B cell (primary cell): ENCODE measurements at regions not wholly inside any gene's neighbourhood (a gene's known extent, or its start where the extent isn't known, plus 50 kb on each side); places are given as distances from the start of the nearest gene placed in this dataset.

Source experiments
- ATAC-seq: fragments of 200-7000 bp; cut with Tn5 transposase; one replicate; pipeline ENCODE4 v1.10.0; 2021; ENCODE audit warnings: low read depth, mild to moderate bottlenecking, moderate number of reproducible peaks, moderate library complexity
- CTCF ChIA-PET: fragments of 350-600 bp; sonication (Branson Sonifier 250); formaldehyde crosslinking; loops from one replicate; lab custom pipeline; 2021; ENCODE audit warnings: antibody characterized with exemption, inconsistent platforms; lab: Charles Lee
- POLR2A ChIA-PET: fragments of 350-600 bp; sonication (Branson Sonifier 250); formaldehyde crosslinking; loops from one replicate; lab custom pipeline; 2021; ENCODE audit warnings: antibody characterized with exemption; lab: Charles Lee
- DNase-seq: peaks from one replicate; pipeline ENCODE4 v3.0.0; 2013
- H2AFZ ChIP-seq: 2 replicates; pipeline ENCODE4 v1.6.1; 2012; ENCODE audit warnings: mild to moderate bottlenecking, low read depth, low read length; ENCODE audit not compliant: insufficient read depth, poor library complexity, severe bottlenecking
- H3K27ac ChIP-seq, 2 donors: 1 replicate in 1 of 2; 2 replicates in 1 of 2; pipeline ENCODE4 v1.5.1; 2012 to 2013; ENCODE audit warnings: low read length in 2 of 2, mild to moderate bottlenecking in 2 of 2, moderate library complexity in 1 of 2
- H3K27me3 ChIP-seq, 4 experiments: fragments of 200-600 bp in 1 of 4; sonication (generic) in 1 of 4; replicated peaks in 1 of 4; 1 replicate in 2 of 4; 2 replicates in 2 of 4; pipeline versions ENCODE4 v1.6.1 to v1.7.0; 2013 to 2016; ENCODE audit warnings: low read length in 3 of 4, mild to moderate bottlenecking in 2 of 4, mixed read lengths in 1 of 4, moderate library complexity in 1 of 4; ENCODE audit not compliant: insufficient read depth in 4 of 4, control insufficient read depth in 3 of 4; ENCODE audit errors: control extremely low read depth in 1 of 4
- H3K36me3 ChIP-seq, 2 experiments: replicated peaks in 1 of 2; 1 replicate in 1 of 2; 2 replicates in 1 of 2; pipeline versions ENCODE4 v1.6.1 to v1.7.1; 2013; ENCODE audit warnings: low read length in 1 of 2; ENCODE audit not compliant: insufficient read depth in 2 of 2, control insufficient read depth in 1 of 2; ENCODE audit errors: control extremely low read depth in 1 of 2, extremely low read depth in 1 of 2
- H3K4me1 ChIP-seq, 2 donors: fragments of 200-600 bp in 1 of 2; sonication (generic) in 1 of 2; 1 replicate in 1 of 2; 2 replicates in 1 of 2; pipeline versions ENCODE4 v1.5.1 to v1.6.1; 2013 to 2017; ENCODE audit warnings: low read length in 2 of 2; ENCODE audit not compliant: control insufficient read depth in 2 of 2, insufficient read depth in 2 of 2
- H3K4me2 ChIP-seq: replicated peaks from 2 replicates; pipeline ENCODE3; 2012; ENCODE audit warnings: mild to moderate bottlenecking, low read depth, low read length; ENCODE audit not compliant: poor library complexity, severe bottlenecking
- H3K4me3 ChIP-seq, 5 experiments: fragments of 200-600 bp in 1 of 5; sonication (generic) in 1 of 5; 1 replicate in 3 of 5; 2 replicates in 2 of 5; pipeline versions ENCODE4 v1.5.1 to v1.7.0; 2011 to 2016; ENCODE audit warnings: low read length in 4 of 5, mild to moderate bottlenecking in 4 of 5, low read depth in 2 of 5, control low read depth in 1 of 5, moderate library complexity in 1 of 5; ENCODE audit not compliant: insufficient read depth in 1 of 5; ENCODE audit errors: control extremely low read depth in 1 of 5, extremely low read depth in 1 of 5
- H3K79me2 ChIP-seq: fragments of 200-600 bp; sonication (generic); one replicate; pipeline ENCODE4 v1.6.0; 2016; ENCODE audit warnings: low read length; ENCODE audit not compliant: control insufficient read depth, insufficient read depth
- H3K9ac ChIP-seq: fragments of 200-600 bp; sonication (generic); 2 replicates; pipeline ENCODE4 v1.6.1; 2017; ENCODE audit warnings: mild to moderate bottlenecking, low read length, moderate library complexity
- H3K9me3 ChIP-seq, 3 donors: one replicate each; pipeline versions ENCODE4 v1.6.1 to v1.7.1; 2013; ENCODE audit warnings: low read length in 2 of 3; ENCODE audit not compliant: control insufficient read depth in 2 of 3, insufficient read depth in 1 of 3; ENCODE audit errors: control extremely low read depth in 1 of 3
- H4K20me1 ChIP-seq: 2 replicates; pipeline ENCODE4 v1.6.0; 2012; ENCODE audit warnings: mild to moderate bottlenecking, low read length; ENCODE audit not compliant: insufficient read depth, control insufficient read depth, poor library complexity, severe bottlenecking
- H3K27ac Mint-ChIP-seq: one replicate; pipeline ENCODE4 v1.8.0; 2021; ENCODE audit warnings: mixed read lengths
- H3K27me3 Mint-ChIP-seq: one replicate; pipeline ENCODE4 v1.8.0; 2021; ENCODE audit warnings: mixed read lengths
- H3K4me1 Mint-ChIP-seq: one replicate; pipeline ENCODE4 v1.8.0; 2021; ENCODE audit warnings: mixed read lengths
- H3K4me3 Mint-ChIP-seq: one replicate; pipeline ENCODE4 v1.8.0; 2021; ENCODE audit warnings: mixed read lengths
- H3K9me3 Mint-ChIP-seq: one replicate; pipeline ENCODE4 v1.8.0; 2022; ENCODE audit warnings: mixed read lengths; ENCODE audit not compliant: insufficient read depth
- EZH2 ChIP-seq: IDR thresholded peaks from 2 replicates; pipeline ENCODE4 v1.6.1; 2012; ENCODE audit warnings: borderline replicate concordance, low read depth, mild to moderate bottlenecking, moderate library complexity, low read length; ENCODE audit not compliant: insufficient read depth, poor library complexity, severe bottlenecking
- WGBS: methylation state at CpG from one replicate; pipeline ENCODE4 v1.1.5; 2013; ENCODE audit warnings: missing lambda C conversion rate; ENCODE audit not compliant: insufficient coverage; 5-methylcytosine and 5-hydroxymethylcytosine counted together
- intact Hi-C: fragments of 100-400 bp; cut with micrococcal nuclease; formaldehyde crosslinking; loops from one replicate; pipeline ENCODE4 v1.10.0; 2022
- TF ChIP-seq, protein P1 (sequence below): fragments of 200-600 bp; IDR thresholded peaks from one replicate; pipeline ENCODE4 v1.8.0; 2022; ENCODE audit warnings: antibody characterized with exemption, mild to moderate bottlenecking

- no peaks in the 10 kb centered on the region for H3K9me3 Mint-ChIP-seq
- ATAC-seq (no peak), DNase-seq (no peak)
- no peaks in the 10 kb centered on the region for H3K4me1 Mint-ChIP-seq
- H3K4me3 Mint-ChIP-seq, result no peak overlapping the region
- H3K27me3 ChIP-seq, result no peaks in the 10 kb centered on the region
- no peak overlapping the region for H3K27ac Mint-ChIP-seq
- POLR2A ChIA-PET, result no interaction called here
- TF ChIP-seq EZH2, result no peak
- TF ChIP-seq, protein P1, sequence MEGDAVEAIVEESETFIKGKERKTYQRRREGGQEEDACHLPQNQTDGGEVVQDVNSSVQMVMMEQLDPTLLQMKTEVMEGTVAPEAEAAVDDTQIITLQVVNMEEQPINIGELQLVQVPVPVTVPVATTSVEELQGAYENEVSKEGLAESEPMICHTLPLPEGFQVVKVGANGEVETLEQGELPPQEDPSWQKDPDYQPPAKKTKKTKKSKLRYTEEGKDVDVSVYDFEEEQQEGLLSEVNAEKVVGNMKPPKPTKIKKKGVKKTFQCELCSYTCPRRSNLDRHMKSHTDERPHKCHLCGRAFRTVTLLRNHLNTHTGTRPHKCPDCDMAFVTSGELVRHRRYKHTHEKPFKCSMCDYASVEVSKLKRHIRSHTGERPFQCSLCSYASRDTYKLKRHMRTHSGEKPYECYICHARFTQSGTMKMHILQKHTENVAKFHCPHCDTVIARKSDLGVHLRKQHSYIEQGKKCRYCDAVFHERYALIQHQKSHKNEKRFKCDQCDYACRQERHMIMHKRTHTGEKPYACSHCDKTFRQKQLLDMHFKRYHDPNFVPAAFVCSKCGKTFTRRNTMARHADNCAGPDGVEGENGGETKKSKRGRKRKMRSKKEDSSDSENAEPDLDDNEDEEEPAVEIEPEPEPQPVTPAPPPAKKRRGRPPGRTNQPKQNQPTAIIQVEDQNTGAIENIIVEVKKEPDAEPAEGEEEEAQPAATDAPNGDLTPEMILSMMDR, result no peak
- H3K4me2 ChIP-seq, result no peak overlapping the region
- H3K27me3 Mint-ChIP-seq, result no peaks in the 10 kb centered on the region
- no peak overlapping the region for H3K9ac ChIP-seq
- intact Hi-C loops, result no loop called here
- H3K79me2 ChIP-seq, result no peaks in the 10 kb centered on the region
- no peaks in the 10 kb centered on the region for H4K20me1 ChIP-seq
- CTCF ChIA-PET, result no interaction called here
- no peak overlapping the region for H3K27ac ChIP-seq
- no peak overlapping the region for H3K4me3 ChIP-seq
- H3K4me1 ChIP-seq, result no peaks in the 10 kb centered on the region
- no peak overlapping the region for H2AFZ ChIP-seq
- no peaks in the 10 kb centered on the region for H3K36me3 ChIP-seq
- no peaks in the 10 kb centered on the region for H3K9me3 ChIP-seq
Measured at GRCh38 chr12:42792265-42792664, 202.7 kb upstream of the PRICKLE1 start.

DNA sequence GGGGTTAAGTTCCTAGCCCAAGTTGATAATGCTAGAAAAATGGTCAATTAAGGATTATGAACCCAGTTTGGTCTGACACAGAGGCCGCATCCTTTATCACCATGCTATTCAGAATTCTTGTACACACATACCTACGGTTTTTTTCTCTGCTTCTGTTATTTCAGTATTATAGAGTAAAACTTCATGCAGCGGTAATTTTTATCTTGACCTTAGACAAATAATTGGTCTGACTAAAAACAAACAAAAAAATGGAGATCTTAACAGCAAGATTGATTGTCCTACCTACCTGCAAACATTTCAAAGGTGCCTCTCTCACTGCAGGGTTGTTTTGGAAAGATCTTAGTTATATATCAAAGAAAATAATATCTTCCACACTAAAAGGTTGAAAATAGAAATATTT is 201.9 kb upstream of the PRICKLE1 start:
- Mint-ChIP-seq H3K27ac (no peak overlapping the region), H3K9me3 (no peaks in the 10 kb centered on the region), H3K4me1 (no peaks in the 10 kb centered on the region), H3K4me3 (no peak overlapping the region), H3K27me3 (no peaks in the 10 kb centered on the region)
- intact Hi-C loops, result no loop called here
- H3K4me2 ChIP-seq, result no peak overlapping the region
- H3K9ac ChIP-seq, result no peak overlapping the region
- H4K20me1 ChIP-seq, result no peaks in the 10 kb centered on the region
- no peaks in the 10 kb centered on the region for H3K9me3 ChIP-seq
- DNase-seq, result no peak
- H3K4me3 ChIP-seq, result no peak overlapping the region
- ChIA-PET POLR2A (no interaction called here), CTCF (no interaction called here)
- no peak for ATAC-seq
- no peaks in the 10 kb centered on the region for H3K79me2 ChIP-seq
- no peak overlapping the region for H2AFZ ChIP-seq
- no peaks in the 10 kb centered on the region for H3K36me3 ChIP-seq
- no peak overlapping the region for H3K27ac ChIP-seq
- H3K27me3 ChIP-seq, result no peaks in the 10 kb centered on the region
- no peak for TF ChIP-seq EZH2
- TF ChIP-seq, protein P1, result no peak
- no peaks in the 10 kb centered on the region for H3K4me1 ChIP-seq
- WGBS, result no CpG with 5 or more reads among the region's 3 CpGs
